ENCODE measurements at regions not wholly inside any gene's neighbourhood (a gene's known extent, or its start where the extent isn't known, plus 50 kb on each side); places are given as distances from the start of the nearest gene placed in this dataset.

GRCh38 chr15:85925649-85926237 lies 131.0 kb upstream of the KLHL25 start:
- no peak for TF ChIP-seq CTCF (IDR thresholded peaks at IDR 0.05)
- TF ChIP-seq POLR2AphosphoS5 (IDR thresholded peaks at IDR 0.05; ENCODE audit: insufficient read depth in 1 of 2, low read depth in 1 of 2), result no peak
- TF ChIP-seq POLR2A (IDR thresholded peaks at IDR 0.05), result no peak
- H3K27me3 ChIP-seq, result no peaks in the 10 kb centered on the region
- H3K9me3 ChIP-seq, result no peaks in the 10 kb centered on the region
- H3K27ac ChIP-seq, result no peak overlapping the region
- no peaks in the 10 kb centered on the region for H3K36me3 ChIP-seq
- intact Hi-C loops (cut with DNase I), result no loop called here
- no peak for DNase-seq (ENCODE audit: extremely low spot score in 2 of 2)
- H3K4me3 ChIP-seq, result no peak overlapping the region
- H3K4me1 ChIP-seq, result no peaks in the 10 kb centered on the region

- Histone ChIP-seq H3K36me3 (no peaks in the 10 kb centered on the region), H3K4me1 (no peaks in the 10 kb centered on the region), H3K27me3 (no peaks in the 10 kb centered on the region), H3K9me3 (no peaks in the 10 kb centered on the region), H3K4me3 (no peak overlapping the region), H3K27ac (no peak overlapping the region)
- DNase-seq (ENCODE audit: extremely low spot score in 2 of 2), result no peak
- intact Hi-C loops (cut with DNase I), result no loop called here
- TF ChIP-seq POLR2AphosphoS5 (IDR thresholded peaks at IDR 0.05; ENCODE audit: insufficient read depth in 1 of 2, low read depth in 1 of 2) (no peak), POLR2A (IDR thresholded peaks at IDR 0.05) (no peak), CTCF (IDR thresholded peaks at IDR 0.05) (no peak)
Measured at GRCh38 chr15:85926834-85927233, 132.1 kb upstream of the KLHL25 start.

GRCh38 chr15:85927931-85928537 lies 133.3 kb upstream of the KLHL25 start:
- DNase-seq (ENCODE audit: extremely low spot score in 2 of 2), result no peak
- H3K9me3 ChIP-seq, result no peaks in the 10 kb centered on the region
- no peaks in the 10 kb centered on the region for H3K36me3 ChIP-seq
- no peak overlapping the region for H3K27ac ChIP-seq
- no peak for TF ChIP-seq POLR2A (IDR thresholded peaks at IDR 0.05)
- TF ChIP-seq POLR2AphosphoS5 (IDR thresholded peaks at IDR 0.05; ENCODE audit: insufficient read depth in 1 of 2, low read depth in 1 of 2), result no peak
- no peak for TF ChIP-seq CTCF (IDR thresholded peaks at IDR 0.05)
- H3K4me3 ChIP-seq, result no peak overlapping the region
- no peaks in the 10 kb centered on the region for H3K4me1 ChIP-seq
- H3K27me3 ChIP-seq, result no peaks in the 10 kb centered on the region
- intact Hi-C loops (cut with DNase I), result no loop called here

- no peak for TF ChIP-seq POLR2AphosphoS5 (IDR thresholded peaks at IDR 0.05; ENCODE audit: insufficient read depth in 1 of 2, low read depth in 1 of 2)
- no peak for TF ChIP-seq POLR2A (IDR thresholded peaks at IDR 0.05)
- TF ChIP-seq CTCF (IDR thresholded peaks at IDR 0.05), result no peak
- Histone ChIP-seq H3K4me1 (no peaks in the 10 kb centered on the region), H3K9me3 (no peaks in the 10 kb centered on the region), H3K27me3 (no peaks in the 10 kb centered on the region), H3K4me3 (no peak overlapping the region), H3K36me3 (no peaks in the 10 kb centered on the region), H3K27ac (no peak overlapping the region)
- intact Hi-C loops (cut with DNase I), result no loop called here
- no peak for DNase-seq (ENCODE audit: extremely low spot score in 2 of 2)
Measured at GRCh38 chr15:85929786-85930185, 135.1 kb upstream of the KLHL25 start.

- H3K27me3 ChIP-seq, result no peaks in the 10 kb centered on the region
- TF ChIP-seq POLR2A (IDR thresholded peaks at IDR 0.05), result no peak
- no peak for TF ChIP-seq POLR2AphosphoS5 (IDR thresholded peaks at IDR 0.05; ENCODE audit: insufficient read depth in 1 of 2, low read depth in 1 of 2)
- TF ChIP-seq CTCF (IDR thresholded peaks at IDR 0.05), result no peak
- DNase-seq (ENCODE audit: extremely low spot score in 2 of 2), result no peak
- intact Hi-C loops (cut with DNase I), result no loop called here
- no peaks in the 10 kb centered on the region for H3K36me3 ChIP-seq
- H3K4me1 ChIP-seq, result no peaks in the 10 kb centered on the region
- H3K9me3 ChIP-seq, result no peaks in the 10 kb centered on the region
- no peak overlapping the region for H3K4me3 ChIP-seq
- no peak overlapping the region for H3K27ac ChIP-seq
Measured at GRCh38 chr15:85932391-85932790, 137.7 kb upstream of the KLHL25 start.
